ENCODE measurements at regions not wholly inside any gene's neighbourhood (a gene's known extent, or its start where the extent isn't known, plus 50 kb on each side); places are given as distances from the start of the nearest gene placed in this dataset.

- no peak for TF ChIP-seq CTCF (IDR thresholded peaks at IDR 0.05)
- TF ChIP-seq EZH2 (IDR thresholded peaks at IDR 0.05) = no peak
These were observed 192.9 kb downstream of the HAUS1 start for GRCh38 chr18:46297124-46297523.
